Transverse colon (tissue), 4 donors: ENCODE measurements at regions not wholly inside any gene's neighbourhood (a gene's known extent, or its start where the extent isn't known, plus 50 kb on each side); places are given as distances from the start of the nearest gene placed in this dataset.

ENCODE experiments used
- DNase-seq: peaks from one replicate; pipeline ENCODE4 v3.0.0-alpha.2; 2019
- H3K27ac ChIP-seq, 4 donors: fragments of 200-600 bp; sonication (generic); 2 replicates each; pipeline ENCODE4 v1.5.1; 2016 to 2018; ENCODE audit warnings: inconsistent platforms in 4 of 4
- H3K27me3 ChIP-seq: fragments of 200-600 bp; sonication (generic); 2 replicates; pipeline ENCODE4 v1.5.1; 2017; ENCODE audit warnings: inconsistent platforms
- H3K36me3 ChIP-seq, 4 donors: fragments of 200-600 bp; sonication (generic); 2 replicates each; pipeline ENCODE4 v1.5.1; 2017 to 2019; ENCODE audit warnings: inconsistent platforms in 4 of 4
- H3K4me1 ChIP-seq, 4 donors: fragments of 200-600 bp; sonication (generic); 2 replicates each; pipeline ENCODE4 v1.5.1; 2017 to 2020; ENCODE audit warnings: inconsistent platforms in 4 of 4
- H3K4me3 ChIP-seq, 4 donors: fragments of 200-600 bp; sonication (generic); 1 replicate in 1 of 4; 2 replicates in 3 of 4; pipeline versions ENCODE4 v1.5.1 to v1.6.1; 2017 to 2019; ENCODE audit warnings: inconsistent platforms in 4 of 4
- H3K9me3 ChIP-seq, 2 donors: fragments of 200-600 bp; sonication (generic); 2 replicates each; pipeline ENCODE4 v1.5.1; 2017 to 2019; ENCODE audit warnings: inconsistent platforms in 2 of 2
- EP300 ChIP-seq: sonication (generic); formaldehyde crosslinking; IDR thresholded peaks from one replicate; pipeline ENCODE4 v1.6.1; 2017; ENCODE audit warnings: antibody characterized with exemption, low read depth
- POLR2A ChIP-seq: fragments of 450-650 bp; IDR thresholded peaks from one replicate; pipeline ENCODE4 v1.6.1; 2016; ENCODE audit warnings: antibody characterized with exemption, mild to moderate bottlenecking, moderate library complexity
- POLR2AphosphoS5 ChIP-seq, 3 donors: sonication (generic); formaldehyde crosslinking; IDR thresholded peaks; one replicate each; pipeline ENCODE4 v1.6.1; 2016; ENCODE audit warnings: antibody characterized with exemption in 3 of 3
- WGBS, 2 donors: methylation state at CpG; one replicate each; pipeline ENCODE4 v1.1.5; 2018; ENCODE audit warnings: low coverage in 1 of 2; 5-methylcytosine and 5-hydroxymethylcytosine counted together
- in situ Hi-C, 4 donors: fragments of 200-750 bp; cut with MboI; loops; one replicate each; pipeline versions ENCODE4 v1.15.0 to v1.15.1; 2017; ENCODE audit warnings: low sequenced_read_pairs in 3 of 4, low pct_ligation_motif_present in 1 of 4, low pct_unique_long_range_greater_than_20kb in 1 of 4
- intact Hi-C: fragments of 100-400 bp; cut with DNase I; formaldehyde crosslinking; loops from one replicate; pipeline ENCODE4 v1.15.1; 2023; ENCODE audit warnings: low total_unique reads
- TF ChIP-seq, protein P1 (sequence below), 5 experiments: fragments of 200-600 bp in 3 of 5; fragments of 450-650 bp in 2 of 5; sonication (generic) in 3 of 5; IDR thresholded peaks; 1 replicate in 2 of 5; 2 replicates in 3 of 5; pipeline ENCODE4 v1.5.1; 2016 to 2017; ENCODE audit warnings: antibody characterized with exemption in 5 of 5, inconsistent platforms in 3 of 5, mild to moderate bottlenecking in 2 of 5, moderate library complexity in 1 of 5

DNA sequence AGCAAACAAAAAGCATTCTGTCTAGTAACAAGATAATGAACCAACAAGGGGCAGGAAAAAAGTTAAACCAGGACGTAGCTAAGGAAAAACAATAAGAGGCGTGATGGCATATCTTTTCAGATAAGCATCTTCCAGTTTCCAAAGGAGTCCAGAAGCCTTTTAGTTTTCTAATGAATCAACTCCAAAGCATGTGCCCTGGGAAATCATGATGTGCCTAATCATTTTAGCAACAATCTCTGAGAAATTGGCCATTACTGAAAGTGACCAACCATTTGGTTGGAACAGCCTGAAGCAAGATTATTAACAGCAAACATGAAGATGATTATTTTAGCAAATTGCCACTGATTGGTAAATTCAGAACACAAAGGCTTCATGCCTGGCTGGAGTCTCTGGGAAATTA lies 440.9 kb upstream of the MAF start:
- no peaks in the 10 kb centered on the region for H3K36me3 ChIP-seq
- H3K9me3 ChIP-seq = no peaks in the 10 kb centered on the region
- no peak for DNase-seq
- H3K27me3 ChIP-seq = peaks cover 6% of the 10 kb centered on the region
- H3K27ac ChIP-seq = no peak overlapping the region
- H3K4me3 ChIP-seq = no peak overlapping the region
- in situ Hi-C loops = no loop called here
- intact Hi-C loops = no loop called here
- 24 to 55% methylated on average over 2 of the region's 2 CpGs for WGBS, 2 donors
- H3K4me1 ChIP-seq = peaks cover 0 to 7% (median 0%) of the 10 kb centered on the region in 4 donors
- TF ChIP-seq, protein P1, sequence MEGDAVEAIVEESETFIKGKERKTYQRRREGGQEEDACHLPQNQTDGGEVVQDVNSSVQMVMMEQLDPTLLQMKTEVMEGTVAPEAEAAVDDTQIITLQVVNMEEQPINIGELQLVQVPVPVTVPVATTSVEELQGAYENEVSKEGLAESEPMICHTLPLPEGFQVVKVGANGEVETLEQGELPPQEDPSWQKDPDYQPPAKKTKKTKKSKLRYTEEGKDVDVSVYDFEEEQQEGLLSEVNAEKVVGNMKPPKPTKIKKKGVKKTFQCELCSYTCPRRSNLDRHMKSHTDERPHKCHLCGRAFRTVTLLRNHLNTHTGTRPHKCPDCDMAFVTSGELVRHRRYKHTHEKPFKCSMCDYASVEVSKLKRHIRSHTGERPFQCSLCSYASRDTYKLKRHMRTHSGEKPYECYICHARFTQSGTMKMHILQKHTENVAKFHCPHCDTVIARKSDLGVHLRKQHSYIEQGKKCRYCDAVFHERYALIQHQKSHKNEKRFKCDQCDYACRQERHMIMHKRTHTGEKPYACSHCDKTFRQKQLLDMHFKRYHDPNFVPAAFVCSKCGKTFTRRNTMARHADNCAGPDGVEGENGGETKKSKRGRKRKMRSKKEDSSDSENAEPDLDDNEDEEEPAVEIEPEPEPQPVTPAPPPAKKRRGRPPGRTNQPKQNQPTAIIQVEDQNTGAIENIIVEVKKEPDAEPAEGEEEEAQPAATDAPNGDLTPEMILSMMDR (IDR thresholded peaks at IDR 0.05) = no peak
- no peak for TF ChIP-seq EP300

DNA sequence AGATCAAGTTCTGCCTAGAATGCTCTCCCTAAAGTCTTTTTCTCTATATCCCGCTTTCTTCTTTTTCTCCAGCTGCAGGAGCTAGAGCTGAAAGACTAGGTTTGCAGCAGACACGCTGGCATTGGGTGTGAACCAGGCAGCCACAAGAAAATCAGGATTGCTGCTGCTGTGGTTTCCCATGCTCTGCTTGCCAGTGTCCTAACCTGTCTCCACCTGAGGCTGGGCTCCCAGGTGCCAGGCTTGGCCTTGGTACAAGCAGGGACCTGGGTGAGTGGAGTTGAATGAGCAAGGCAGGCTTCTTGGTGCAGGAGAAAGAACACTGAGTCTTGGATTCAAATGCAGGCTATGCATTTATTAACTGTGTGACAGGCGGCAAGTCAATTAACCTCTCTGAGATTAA lies 440.3 kb upstream of the MAF start:
- DNase-seq = no peak
- no peak for TF ChIP-seq POLR2A
- TF ChIP-seq, protein P1 (IDR thresholded peaks at IDR 0.05) = no peak
- WGBS, 2 donors = 85 to 95% methylated on average over 3 of the region's 3 CpGs

DNA sequence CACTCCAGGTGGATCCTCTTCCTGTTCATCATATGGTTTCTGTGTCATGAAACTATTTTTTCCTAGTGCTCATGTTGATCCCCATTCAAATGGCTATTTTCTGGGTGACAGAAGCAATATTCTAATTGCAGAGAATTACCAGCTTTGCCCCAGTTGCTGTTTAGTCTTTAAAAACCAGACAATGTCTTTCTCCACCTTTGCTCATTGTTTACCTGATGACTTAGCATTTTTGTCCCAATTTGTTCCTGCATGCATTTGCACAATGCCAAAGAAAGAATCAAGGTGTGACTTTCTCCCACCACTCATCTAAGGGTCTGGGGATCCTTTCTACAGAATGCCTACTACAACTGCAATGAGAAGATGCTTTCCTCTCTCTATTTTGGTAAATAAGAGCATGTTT lies 439.9 kb upstream of the MAF start:
- in situ Hi-C loops = no loop called here
- H3K36me3 ChIP-seq = no peaks in the 10 kb centered on the region

More for the DNA sequence above, 440.3 kb upstream of the MAF start:
- Histone ChIP-seq H3K4me1 (peaks cover 0 to 4% (median 0%) of the 10 kb centered on the region in 4 donors), H3K27me3 (peaks cover 3% of the 10 kb centered on the region), H3K36me3 (no peaks in the 10 kb centered on the region), H3K27ac (no peak overlapping the region), H3K4me3 (no peak overlapping the region), H3K9me3 (no peaks in the 10 kb centered on the region)
- intact Hi-C loops (no loop called here), in situ Hi-C loops (no loop called here)

DNA sequence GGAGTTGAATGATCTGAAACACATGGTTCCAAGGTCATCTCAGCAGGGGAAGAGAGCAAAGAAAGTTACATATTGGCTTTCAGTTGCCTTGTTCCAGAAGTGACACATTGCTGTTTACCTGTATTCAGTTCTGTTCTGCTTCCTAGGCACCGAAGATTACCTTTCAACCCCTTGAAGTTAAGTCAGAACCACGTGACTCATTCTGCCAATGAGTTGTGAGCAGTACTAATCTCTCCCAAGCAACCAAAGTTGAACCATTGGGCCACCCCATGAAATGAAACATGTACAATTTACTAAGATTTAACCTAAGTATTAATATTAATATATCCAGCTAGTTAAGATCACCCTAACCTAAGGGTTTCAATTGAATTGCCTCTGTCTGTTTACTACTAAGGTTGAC lies 439.2 kb upstream of the MAF start:
- no peaks in the 10 kb centered on the region for H3K27me3 ChIP-seq
- H3K4me3 ChIP-seq = no peak overlapping the region
- WGBS, 2 donors = 57 to 80% methylated on average over 2 of the region's 2 CpGs
- H3K27ac ChIP-seq = no peak overlapping the region
- no peaks in the 10 kb centered on the region for H3K36me3 ChIP-seq
- H3K9me3 ChIP-seq = no peaks in the 10 kb centered on the region
- in situ Hi-C loops = no loop called here
- intact Hi-C loops = no loop called here
- TF ChIP-seq POLR2AphosphoS5 (IDR thresholded peaks at IDR 0.05) = no peak
- TF ChIP-seq EP300 = no peak
- TF ChIP-seq, protein P1 (IDR thresholded peaks at IDR 0.05) = no peak
- TF ChIP-seq POLR2A = no peak
- DNase-seq = no peak
- H3K4me1 ChIP-seq = no peaks in the 10 kb centered on the region

More for the DNA sequence above, 439.9 kb upstream of the MAF start:
- no peaks in the 10 kb centered on the region for H3K9me3 ChIP-seq
- H3K4me1 ChIP-seq = no peaks in the 10 kb centered on the region
- intact Hi-C loops = no loop called here
- TF ChIP-seq, protein P1 (IDR thresholded peaks at IDR 0.05) = no peak
- TF ChIP-seq POLR2A = no peak
- no peak for TF ChIP-seq EP300
- TF ChIP-seq POLR2AphosphoS5 (IDR thresholded peaks at IDR 0.05) = no peak
- H3K27ac ChIP-seq = no peak overlapping the region
- no peak for DNase-seq
- H3K4me3 ChIP-seq = no peak overlapping the region
- no peaks in the 10 kb centered on the region for H3K27me3 ChIP-seq
